Astrocyte of the spinal cord (primary cell): ENCODE measurements at regions not wholly inside any gene's neighbourhood (a gene's known extent, or its start where the extent isn't known, plus 50 kb on each side); places are given as distances from the start of the nearest gene placed in this dataset.

ENCODE experiments used
- DNase-seq: peaks from one replicate; pipeline ENCODE4 v3.0.0; 2011; ENCODE audit warnings: low read depth, low spot score
- H3K4me3 ChIP-seq: 2 replicates; pipeline ENCODE4 v1.5.1; 2011; ENCODE audit warnings: low read depth, mild to moderate bottlenecking, low read length, moderate library complexity
- CTCF ChIP-seq: IDR thresholded peaks from 2 replicates; pipeline ENCODE4 v1.5.1; 2012; ENCODE audit warnings: low read depth, mild to moderate bottlenecking, low read length, inconsistent platforms
- in situ Hi-C: cut with HindIII; loops from 2 replicates; pipeline ENCODE4 v1.10.0; 2017; ENCODE audit warnings: low sequenced_read_pairs

GRCh38 chr12:113525066-113525465 lies 53.4 kb upstream of the LHX5 start:
- in situ Hi-C loops = no loop called here
- H3K4me3 ChIP-seq = no peak overlapping the region
- TF ChIP-seq CTCF = no peak
- no peak for DNase-seq

GRCh38 chr12:113524495-113524894 lies 52.8 kb upstream of the LHX5 start:
- H3K4me3 ChIP-seq = no peak overlapping the region
- no peak for DNase-seq
- in situ Hi-C loops = no loop called here
- TF ChIP-seq CTCF = no peak

- TF ChIP-seq CTCF = no peak
- H3K4me3 ChIP-seq = no peak overlapping the region
- no peak for DNase-seq
- in situ Hi-C loops = no loop called here
Observed at GRCh38 chr12:113521708-113522107, 50.0 kb upstream of the LHX5 start.
